Breast epithelium (tissue), 3 donors: ENCODE measurements at regions not wholly inside any gene's neighbourhood (a gene's known extent, or its start where the extent isn't known, plus 50 kb on each side); places are given as distances from the start of the nearest gene placed in this dataset.

ENCODE experiments used
- CTCF ChIP-seq, 3 donors: fragments of 450-650 bp; IDR thresholded peaks; one replicate each; pipeline ENCODE4 v1.5.1; 2016 to 2017; ENCODE audit warnings: antibody characterized with exemption in 3 of 3, mild to moderate bottlenecking in 3 of 3, moderate library complexity in 3 of 3
- POLR2A ChIP-seq: fragments of 450-650 bp; IDR thresholded peaks from one replicate; pipeline ENCODE4 v1.6.1; 2016; ENCODE audit warnings: antibody characterized with exemption, mild to moderate bottlenecking, moderate library complexity
- POLR2AphosphoS5 ChIP-seq, 3 donors: sonication (generic); formaldehyde crosslinking; IDR thresholded peaks; one replicate each; pipeline ENCODE4 v1.6.1; 2017; ENCODE audit warnings: antibody characterized with exemption in 3 of 3

- TF ChIP-seq POLR2AphosphoS5 (IDR thresholded peaks at IDR 0.05) (no peak), CTCF (IDR thresholded peaks at IDR 0.05) (no peak), POLR2A (no peak)
These were observed 125.7 kb upstream of the SNTG2 start for GRCh38 chr2:824954-825353.
